Erythroblast (primary cell): ENCODE measurements at regions not wholly inside any gene's neighbourhood (a gene's known extent, or its start where the extent isn't known, plus 50 kb on each side); places are given as distances from the start of the nearest gene placed in this dataset.
A peak's percentile ranks its signal among the peaks of the same experiment; 100 is the strongest.

ENCODE experiments used
- DNase-seq, 2 experiments: peaks; one replicate each; lab custom pipeline; 2025; lab: John Stamatoyannopoulos, UW
- GATA1 ChIP-seq: IDR thresholded peaks from 2 replicates; pipeline ENCODE4 v1.6.1; 2011; ENCODE audit warnings: low read depth, mild to moderate bottlenecking, control low read depth, low read length, moderate library complexity
- POLR2A ChIP-seq: IDR thresholded peaks from 2 replicates; pipeline ENCODE4 v1.6.1; 2011; ENCODE audit warnings: mild to moderate bottlenecking, low read length

DNA sequence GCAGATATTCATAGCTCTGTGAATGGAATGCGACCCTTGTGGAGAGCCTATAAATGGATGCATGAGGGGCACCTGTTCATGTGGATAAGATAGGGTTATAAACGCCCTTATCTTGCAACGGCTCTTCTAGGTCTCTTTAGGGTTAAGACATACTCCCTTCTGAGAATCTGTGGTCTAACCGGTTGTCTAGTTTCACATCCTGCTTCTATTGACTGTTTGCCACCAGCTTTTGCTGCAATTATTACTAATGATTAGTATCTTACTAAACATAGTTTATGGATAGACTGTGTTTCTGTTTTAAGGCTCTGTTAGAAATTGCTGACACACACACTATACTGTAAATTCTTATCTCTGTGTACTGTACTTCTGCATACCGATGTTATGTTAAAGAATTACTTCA is 198.9 kb upstream of the CYLC2 start:
- TF ChIP-seq POLR2A (no peak), GATA1 (no peak)

DNA sequence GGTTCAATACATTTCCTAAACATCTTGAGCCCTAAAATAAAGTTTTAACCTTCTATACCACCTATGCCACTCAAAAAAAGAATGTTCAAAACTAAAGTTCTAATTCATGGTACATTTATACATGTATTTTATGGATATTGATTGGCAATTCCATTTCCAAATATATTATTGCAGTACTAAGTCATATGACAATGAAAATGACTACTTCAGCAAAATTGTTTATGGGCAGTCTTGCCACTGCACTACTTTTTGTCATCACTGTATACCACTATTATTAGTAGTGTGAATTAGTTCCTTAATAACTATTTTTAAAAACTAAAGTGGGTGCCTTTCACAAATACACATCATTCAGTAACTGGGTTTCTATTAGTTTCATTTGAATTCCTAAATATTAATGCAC is 199.6 kb upstream of the CYLC2 start:
- no peak for TF ChIP-seq POLR2A
- TF ChIP-seq GATA1: no peak

More for the DNA sequence above, 198.9 kb upstream of the CYLC2 start:
- DNase-seq: no peak

DNA sequence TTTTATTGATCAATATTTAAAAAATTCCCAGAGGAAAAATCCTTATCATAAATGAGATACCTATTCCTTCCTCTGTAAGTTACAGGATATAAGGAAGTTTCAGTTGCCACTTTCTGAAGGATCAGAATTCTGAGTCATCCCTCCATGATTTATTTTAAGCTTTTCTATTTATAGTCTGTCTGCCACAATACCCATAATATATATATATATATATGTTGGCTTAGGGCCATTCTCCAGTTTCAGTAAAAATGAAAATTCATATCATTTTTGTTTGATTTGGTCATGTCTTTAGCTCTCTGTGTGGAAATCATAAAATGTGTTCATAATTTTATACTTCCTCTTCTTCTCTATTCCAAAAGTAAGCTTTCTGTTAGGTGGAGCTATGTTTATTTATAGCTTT is 215.8 kb upstream of the CYLC2 start:
- DNase-seq: no peak
- TF ChIP-seq GATA1 (no peak), POLR2A (no peak)

More for the DNA sequence above, 199.6 kb upstream of the CYLC2 start:
- DNase-seq: no peak

DNA sequence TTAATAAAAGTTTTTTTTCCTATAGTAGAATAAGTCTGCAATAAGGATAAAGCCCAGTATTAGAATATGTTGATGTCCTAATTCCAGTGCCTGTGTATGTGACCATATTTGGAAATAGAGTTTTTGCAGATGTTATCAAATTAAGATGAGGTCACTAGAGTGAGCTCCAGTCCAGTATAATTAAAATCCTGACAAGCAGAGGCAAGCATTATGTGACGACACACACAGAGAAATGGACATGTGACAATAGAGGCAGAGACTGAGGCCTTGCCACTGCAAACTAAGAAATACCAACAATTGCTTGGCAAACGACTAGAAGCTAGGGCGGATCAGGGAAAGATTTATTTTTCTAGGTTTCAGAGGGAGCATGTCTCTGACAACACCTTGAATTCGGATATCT is 216.4 kb upstream of the CYLC2 start:
- TF ChIP-seq GATA1 (no peak), POLR2A (no peak)
- DNase-seq: no peak

DNA sequence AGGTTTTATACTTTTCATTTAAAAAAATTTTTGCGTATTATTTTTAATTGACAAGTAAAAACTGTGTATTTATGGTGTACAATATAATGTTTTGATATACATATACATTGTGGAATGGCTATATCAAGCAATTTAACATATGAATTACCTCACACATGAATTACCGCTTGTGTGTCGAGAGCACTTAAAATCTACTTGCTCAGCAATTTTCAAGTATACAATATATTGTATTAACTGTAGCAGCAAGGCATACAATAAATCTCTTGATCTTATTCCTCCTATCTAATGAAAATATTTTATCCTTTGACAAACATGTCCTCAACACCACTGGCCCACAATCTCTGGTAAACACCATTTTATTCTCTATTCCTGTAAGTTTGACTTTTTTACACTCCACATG is 224.4 kb upstream of the CYLC2 start:
- TF ChIP-seq POLR2A (no peak), GATA1 (no peak)
- DNase-seq: no peak

DNA sequence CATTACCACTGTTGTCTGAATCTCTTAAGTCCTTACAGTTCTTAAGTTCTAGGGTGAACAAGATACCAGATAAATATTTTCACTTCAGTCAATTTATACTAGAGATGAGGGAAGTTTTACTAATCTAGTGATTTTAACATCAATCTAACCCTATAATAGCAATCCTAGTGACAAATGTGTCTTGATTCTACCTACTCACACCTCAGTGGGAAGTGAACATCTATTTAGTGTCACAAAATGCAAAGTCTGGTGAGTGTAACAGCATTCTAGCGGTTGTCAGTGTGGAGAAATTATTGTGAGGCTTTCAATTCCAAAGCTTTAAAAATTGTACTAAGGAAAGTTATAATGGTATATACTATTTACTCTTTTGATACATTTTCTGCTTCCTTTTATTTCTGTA is 225.8 kb upstream of the CYLC2 start:
- no peak for TF ChIP-seq GATA1
- no peak for TF ChIP-seq POLR2A

DNA sequence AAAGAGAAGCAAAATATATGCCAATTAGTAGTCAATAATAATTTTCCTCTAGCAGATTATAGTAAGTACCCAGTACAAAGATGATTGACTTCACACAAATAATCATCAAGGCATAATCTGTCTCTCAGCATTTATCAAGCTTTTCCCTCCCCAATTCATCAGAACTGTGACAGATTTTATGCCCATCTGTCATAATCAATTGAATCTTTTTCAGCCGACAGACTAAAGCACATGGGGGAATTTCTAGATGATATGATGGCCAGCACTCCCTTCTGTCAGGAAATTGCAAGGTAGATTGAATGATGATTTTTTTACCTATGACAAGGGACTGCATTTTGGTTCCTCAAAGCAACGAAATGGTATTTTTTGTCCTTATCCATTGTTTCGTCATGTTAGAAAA is 227.1 kb upstream of the CYLC2 start:
- TF ChIP-seq POLR2A: no peak
- TF ChIP-seq GATA1: no peak

More for the DNA sequence above, 225.8 kb upstream of the CYLC2 start:
- no peak for DNase-seq

DNA sequence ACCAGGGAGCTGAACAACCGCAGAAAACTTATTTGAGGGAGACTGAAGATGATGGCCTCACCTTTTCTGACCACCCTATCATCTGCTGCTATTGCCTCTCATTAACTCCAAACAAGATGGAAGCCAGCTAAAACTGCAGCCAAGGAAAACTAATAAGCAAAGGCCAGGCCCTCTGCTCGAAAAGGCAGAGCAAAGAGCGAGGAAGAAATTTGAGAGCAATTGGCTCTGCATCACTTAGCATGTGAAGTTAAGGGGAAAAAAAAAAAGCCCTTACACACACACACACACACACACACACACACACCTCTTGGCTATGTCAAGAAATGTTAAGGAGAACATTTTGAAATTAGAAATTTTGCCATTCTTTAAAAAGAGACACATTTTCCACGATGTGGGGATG is 228.1 kb upstream of the CYLC2 start:
- no peak for DNase-seq
- TF ChIP-seq POLR2A: no peak
- TF ChIP-seq GATA1: no peak

More for the DNA sequence above, 227.1 kb upstream of the CYLC2 start:
- DNase-seq: no peak

DNA sequence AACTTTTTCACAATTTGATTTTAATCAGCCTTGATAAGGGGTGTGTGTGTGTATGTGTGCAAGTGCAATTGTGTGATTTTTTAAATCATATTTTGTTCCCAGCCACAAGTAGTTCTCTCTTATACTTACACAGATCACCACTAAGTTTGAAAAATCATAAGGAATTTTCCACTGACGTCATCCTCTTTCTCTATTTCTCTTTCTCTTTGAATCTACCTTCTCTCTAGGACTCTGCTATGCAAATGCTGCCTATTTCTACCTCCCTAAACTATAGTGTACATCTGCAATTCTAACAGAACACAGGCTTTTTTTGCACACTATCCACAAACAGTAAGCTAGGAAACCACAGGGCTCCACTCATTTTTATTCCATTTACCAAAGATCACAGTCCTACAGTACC is 254.6 kb upstream of the CYLC2 start:
- no peak for DNase-seq
- no peak for TF ChIP-seq GATA1
- no peak for TF ChIP-seq POLR2A

DNA sequence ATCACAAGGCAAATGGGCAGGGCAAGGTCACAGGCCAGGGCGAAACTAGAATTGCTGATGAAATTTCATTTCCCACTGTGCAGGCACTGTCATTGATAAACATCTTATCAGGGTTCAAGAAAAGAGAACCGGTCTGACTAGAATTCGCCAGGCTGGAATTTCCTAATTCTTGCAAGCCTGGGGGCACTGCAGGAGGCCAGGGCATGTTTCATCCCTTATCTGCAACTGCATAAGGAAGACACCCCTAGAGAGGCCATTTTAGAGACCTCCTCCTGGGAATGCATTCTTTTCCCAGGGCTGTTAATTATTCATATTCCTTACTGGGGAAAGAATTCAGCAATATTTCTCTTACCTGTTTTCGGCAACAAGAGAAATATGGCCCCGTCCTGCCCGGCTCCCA is 266.2 kb upstream of the CYLC2 start:
- DNase-seq: no peak
- TF ChIP-seq POLR2A: no peak
- no peak for TF ChIP-seq GATA1

DNA sequence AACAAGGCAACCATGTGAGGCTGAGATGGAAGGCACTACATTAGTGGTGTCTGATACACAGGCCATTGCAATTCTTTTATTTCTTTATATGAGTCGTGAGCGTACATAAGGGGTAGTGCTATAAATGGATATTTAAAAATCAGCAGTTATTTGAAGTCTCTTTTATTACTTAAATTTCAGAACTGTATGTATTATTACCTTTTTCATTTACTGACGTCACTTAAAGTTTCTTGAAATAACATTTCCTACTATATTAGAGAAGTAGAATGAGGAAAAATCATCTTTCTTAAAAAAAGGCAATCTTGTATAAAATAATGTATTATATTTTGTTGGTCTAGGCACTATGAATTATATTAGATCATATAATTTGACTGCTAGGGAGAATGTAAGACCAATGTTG is 280.9 kb upstream of the CYLC2 start:
- no peak for DNase-seq
- TF ChIP-seq GATA1 (no peak), POLR2A (no peak)

DNA sequence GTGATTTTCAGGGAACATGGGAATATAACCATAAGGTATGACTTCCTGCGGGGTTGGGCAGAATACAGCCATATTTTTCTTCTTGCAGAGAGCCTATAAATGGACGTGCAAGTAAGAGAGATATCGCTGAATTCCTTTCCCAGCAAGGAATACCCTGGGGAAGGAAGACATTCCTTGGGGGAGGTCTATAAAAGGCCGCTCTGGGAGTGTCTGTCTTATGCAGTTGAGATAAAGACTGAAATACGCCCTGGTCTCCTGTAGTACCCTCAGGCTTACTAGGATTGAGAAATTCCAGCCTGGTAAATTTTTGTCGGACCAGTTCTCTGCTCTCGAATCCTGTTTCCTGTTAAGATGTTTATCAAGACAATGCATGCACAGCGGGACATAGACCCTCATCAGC is 282.2 kb upstream of the CYLC2 start:
- DNase-seq: peak in 1 of 2 experiments; percentile 0

DNA sequence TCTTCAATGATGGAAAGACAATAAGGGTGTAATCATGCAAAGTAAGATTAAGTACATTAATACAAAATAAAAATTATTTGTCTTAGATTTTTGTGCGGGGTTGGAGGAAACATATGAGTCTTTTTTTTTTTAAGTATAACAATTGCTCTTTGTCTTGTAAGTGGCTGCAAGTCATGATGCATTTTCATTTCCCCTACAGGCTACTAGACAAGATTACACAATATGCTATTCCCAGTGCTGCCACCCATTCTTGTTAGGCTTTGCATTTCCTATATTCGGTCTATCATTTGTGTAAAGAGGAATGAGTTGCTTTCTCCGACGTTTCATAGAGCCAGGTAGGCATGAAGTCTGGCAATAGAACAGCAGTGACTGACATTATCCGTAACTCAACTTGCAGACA is 294.2 kb upstream of the CYLC2 start:
- TF ChIP-seq GATA1: no peak
- no peak for TF ChIP-seq POLR2A
- no peak for DNase-seq

DNA sequence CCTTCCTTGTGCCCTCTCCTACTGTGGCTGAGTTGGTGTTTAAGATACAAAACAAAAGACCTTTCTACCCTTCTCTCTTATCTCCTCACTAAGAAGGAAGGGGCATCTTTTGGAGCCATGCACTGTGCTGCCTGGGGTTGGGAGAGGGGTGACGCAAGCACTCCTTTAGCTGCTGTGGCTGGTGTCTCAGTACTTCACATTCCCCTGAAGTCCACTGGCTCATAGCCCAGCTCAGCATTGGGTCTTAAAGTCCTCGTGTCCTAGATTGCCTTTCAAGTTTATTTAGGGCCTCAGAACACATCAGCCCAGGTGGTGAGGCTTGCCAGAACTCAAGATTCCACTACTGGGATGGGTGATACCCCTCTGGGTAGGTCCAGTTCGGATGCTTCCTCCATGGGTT is 325.9 kb upstream of the CYLC2 start:
- no peak for DNase-seq
- TF ChIP-seq POLR2A (no peak), GATA1 (no peak)

DNA sequence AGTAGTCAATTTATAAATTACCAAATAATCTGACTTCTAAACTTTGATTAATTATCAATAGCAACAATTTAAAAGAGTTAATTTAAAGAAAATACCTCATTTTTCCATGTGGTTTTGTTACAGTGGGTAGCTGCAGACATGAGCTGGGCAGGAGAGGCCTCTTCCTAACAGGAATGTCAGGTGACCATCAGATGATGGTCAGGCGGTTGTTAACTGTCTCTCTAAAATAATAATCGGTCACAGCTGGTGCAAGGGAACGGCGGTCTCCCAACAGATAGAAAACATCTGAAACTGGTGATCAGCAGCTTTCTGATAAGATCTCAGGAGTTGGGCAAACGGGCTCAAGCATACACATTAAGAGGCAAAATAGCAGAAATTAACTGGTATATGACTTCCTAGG is 342.7 kb upstream of the CYLC2 start:
- no peak for DNase-seq
- TF ChIP-seq POLR2A: no peak
- TF ChIP-seq GATA1: no peak

DNA sequence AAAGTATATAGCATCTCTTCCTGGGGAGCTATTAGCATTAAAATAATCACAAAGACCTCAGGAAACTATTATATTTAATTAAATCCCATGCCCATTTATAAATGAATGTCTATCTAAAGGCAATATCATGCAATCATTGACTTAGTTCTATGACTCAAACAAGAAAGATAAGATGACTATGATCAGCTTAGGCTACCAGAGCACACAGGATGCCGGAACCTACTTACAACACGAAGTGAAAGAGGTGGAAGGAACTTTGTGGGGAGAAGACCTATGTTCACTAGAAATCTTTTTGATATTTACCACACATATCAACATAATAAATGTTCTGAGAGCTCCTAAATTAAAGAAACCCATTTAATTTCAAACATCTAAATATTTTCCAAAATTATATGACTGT is 344.2 kb upstream of the CYLC2 start:
- no peak for DNase-seq
- TF ChIP-seq GATA1 (no peak), POLR2A (no peak)
